DOHH2 (cell line): ENCODE measurements at regions not wholly inside any gene's neighbourhood (a gene's known extent, or its start where the extent isn't known, plus 50 kb on each side); places are given as distances from the start of the nearest gene placed in this dataset.

ENCODE experiments used
- H3F3A ChIP-seq: fragments of 200-600 bp; sonication (generic), shearing (Covaris generic); 2 replicates; pipeline ENCODE4 v1.6.0; 2016; ENCODE audit warnings: antibody characterized with exemption, mild to moderate bottlenecking; ENCODE audit not compliant: control insufficient read depth, insufficient read depth
- H3K27ac ChIP-seq: fragments of 200-600 bp; sonication (generic); 2 replicates; pipeline ENCODE4 v1.5.1; 2014; ENCODE audit warnings: low read depth, mild to moderate bottlenecking, low read length, moderate library complexity
- H3K27me3 ChIP-seq: fragments of 200-600 bp; sonication (generic); 2 replicates; pipeline ENCODE4 v1.6.1; 2014; ENCODE audit warnings: mild to moderate bottlenecking, low read length, mixed read lengths; ENCODE audit not compliant: control insufficient read depth
- H3K36me3 ChIP-seq: fragments of 200-600 bp; sonication (generic); 2 replicates; pipeline ENCODE4 v1.6.1; 2014; ENCODE audit warnings: mild to moderate bottlenecking, low read length, moderate library complexity, mixed read lengths; ENCODE audit not compliant: control insufficient read depth
- H3K4me1 ChIP-seq: fragments of 200-600 bp; sonication (generic); 2 replicates; pipeline ENCODE4 v1.6.1; 2014; ENCODE audit warnings: mild to moderate bottlenecking, low read length, mixed read lengths; ENCODE audit not compliant: control insufficient read depth
- H3K4me2 ChIP-seq: fragments of 200-600 bp; sonication (generic); 2 replicates; pipeline ENCODE4 v1.6.0; 2014; ENCODE audit warnings: mild to moderate bottlenecking, low read length, moderate library complexity
- H3K4me3 ChIP-seq: fragments of 200-600 bp; sonication (generic); 2 replicates; pipeline ENCODE4 v1.5.1; 2014; ENCODE audit warnings: mild to moderate bottlenecking, low read length, mixed read lengths
- H3K79me2 ChIP-seq: fragments of 200-600 bp; sonication (generic); 2 replicates; pipeline ENCODE4 v1.6.1; 2014; ENCODE audit warnings: mild to moderate bottlenecking, low read length, mixed read lengths; ENCODE audit not compliant: control insufficient read depth
- H3K9me2 ChIP-seq: fragments of 200-600 bp; sonication (generic); replicated peaks from 2 replicates; pipeline ENCODE4 v1.6.1; 2014; ENCODE audit warnings: mild to moderate bottlenecking, low read length, mixed read lengths; ENCODE audit not compliant: control insufficient read depth
- H3K9me3 ChIP-seq: fragments of 200-600 bp; sonication (generic); 2 replicates; pipeline ENCODE4 v1.6.1; 2014; ENCODE audit warnings: antibody characterized with exemption, low read length, mixed read lengths; ENCODE audit not compliant: control insufficient read depth, insufficient read depth
- H4K20me1 ChIP-seq: fragments of 200-600 bp; sonication (generic); 2 replicates; pipeline ENCODE4 v1.6.0; 2014; ENCODE audit warnings: low read depth, mild to moderate bottlenecking, antibody characterized with exemption, low read length, moderate library complexity; ENCODE audit not compliant: control insufficient read depth, insufficient read depth
- CTCF ChIP-seq: fragments of 200-600 bp; sonication (generic); IDR thresholded peaks from one replicate; pipeline ENCODE4 v1.5.1; 2014; ENCODE audit warnings: antibody characterized with exemption, mild to moderate bottlenecking, low read depth, low read length; ENCODE audit not compliant: poor library complexity, severe bottlenecking
- EZH2phosphoT487 ChIP-seq: fragments of 200-600 bp; sonication (generic); IDR thresholded peaks from 2 replicates; pipeline ENCODE4 v1.6.1; 2017; ENCODE audit warnings: borderline replicate concordance, mild to moderate bottlenecking, antibody characterized with exemption, low read length, moderate library complexity, mixed read lengths

DNA sequence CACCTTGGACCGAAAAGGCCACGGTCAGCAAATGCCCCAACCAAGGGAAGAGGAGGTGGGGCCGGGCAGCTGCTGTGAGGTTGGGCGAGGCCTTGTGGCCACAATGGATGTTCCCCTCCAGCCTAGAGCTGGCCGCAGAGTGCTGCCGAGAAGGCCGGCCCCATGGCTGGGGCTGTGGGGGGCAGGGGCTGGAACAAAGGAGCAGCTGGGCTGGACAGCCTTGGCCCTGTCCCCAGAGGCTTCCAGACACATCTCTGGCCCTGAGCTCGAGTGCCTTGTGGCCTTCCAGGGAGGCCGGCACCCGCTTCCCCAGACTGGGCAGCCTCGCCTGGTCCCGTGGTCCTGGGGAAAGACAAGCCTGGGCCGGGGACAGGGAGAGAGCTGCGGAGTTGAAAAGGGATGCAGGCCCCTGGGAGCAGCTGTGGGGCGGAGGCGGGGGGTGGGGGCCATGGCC lies 88.0 kb downstream of the PDGFA start:
- H3K4me2 ChIP-seq = no peak overlapping the region
- no peaks in the 10 kb centered on the region for H3F3A ChIP-seq
- TF ChIP-seq CTCF (no peak), EZH2phosphoT487 (no peak)
- H3K36me3 ChIP-seq = no peaks in the 10 kb centered on the region
- H4K20me1 ChIP-seq = no peaks in the 10 kb centered on the region
- peaks cover 63% of the 10 kb centered on the region for H3K9me3 ChIP-seq
- H3K4me3 ChIP-seq = no peak overlapping the region
- H3K4me1 ChIP-seq = no peaks in the 10 kb centered on the region
- no peak overlapping the region for H3K27ac ChIP-seq
- H3K79me2 ChIP-seq = no peaks in the 10 kb centered on the region
- no peaks in the 10 kb centered on the region for H3K9me2 ChIP-seq
- H3K27me3 ChIP-seq = no peaks in the 10 kb centered on the region

DNA sequence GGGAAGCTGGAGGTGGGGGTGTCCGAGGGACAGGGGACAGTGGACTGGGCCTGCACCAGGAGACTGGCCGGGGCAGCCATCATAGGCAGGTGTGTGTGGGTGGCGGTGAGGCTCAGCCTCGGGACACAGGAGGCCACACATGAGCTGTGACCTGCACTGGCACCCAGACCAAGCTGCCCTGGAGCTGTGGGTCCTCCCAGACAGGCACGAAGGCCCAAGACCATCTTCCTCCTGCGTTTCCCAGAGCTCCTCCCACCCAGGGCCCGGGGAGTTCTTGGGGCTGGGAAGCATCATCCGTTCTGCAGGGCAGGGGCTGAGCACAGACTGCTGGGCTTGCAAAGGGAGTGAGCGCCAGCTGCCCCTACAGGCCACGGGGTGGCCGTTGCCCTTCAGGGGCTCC lies 87.4 kb downstream of the PDGFA start:
- Histone ChIP-seq H3K27me3 (no peaks in the 10 kb centered on the region), H4K20me1 (no peaks in the 10 kb centered on the region), H3K79me2 (no peaks in the 10 kb centered on the region), H3K36me3 (no peaks in the 10 kb centered on the region), H3K9me3 (peaks cover 66% of the 10 kb centered on the region), H3F3A (no peaks in the 10 kb centered on the region), H3K9me2 (no peaks in the 10 kb centered on the region), H3K27ac (no peak overlapping the region), H3K4me1 (no peaks in the 10 kb centered on the region), H3K4me2 (no peak overlapping the region), H3K4me3 (no peak overlapping the region)
- TF ChIP-seq EZH2phosphoT487 = no peak

DNA sequence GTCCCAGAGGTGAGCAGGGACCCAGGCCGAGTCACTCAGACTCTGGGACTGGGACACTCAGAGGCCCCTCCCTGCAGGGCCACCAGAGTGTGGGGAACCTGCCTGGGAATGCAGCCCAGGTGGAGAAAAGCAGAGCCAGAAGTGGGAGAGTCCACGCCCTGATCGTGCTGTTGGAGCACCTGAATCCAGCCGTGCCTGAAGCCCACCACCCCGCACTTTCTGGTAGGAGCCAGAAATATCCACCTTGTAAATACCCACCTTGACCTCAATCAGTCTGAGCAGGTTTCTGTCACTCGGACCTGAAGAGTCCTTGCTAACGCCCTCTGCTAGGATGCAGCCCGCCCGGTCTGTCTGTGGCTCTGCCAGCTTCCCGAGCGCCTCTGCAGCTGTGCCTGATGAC lies 86.7 kb downstream of the PDGFA start:
- no peaks in the 10 kb centered on the region for H4K20me1 ChIP-seq
- H3K4me2 ChIP-seq = no peak overlapping the region
- H3K27me3 ChIP-seq = no peaks in the 10 kb centered on the region
- H3K9me2 ChIP-seq = no peaks in the 10 kb centered on the region
- no peaks in the 10 kb centered on the region for H3F3A ChIP-seq
- no peaks in the 10 kb centered on the region for H3K36me3 ChIP-seq
- no peak overlapping the region for H3K4me3 ChIP-seq
- no peak for TF ChIP-seq EZH2phosphoT487
- TF ChIP-seq CTCF = no peak
- no peak overlapping the region for H3K27ac ChIP-seq
- peaks cover 64% of the 10 kb centered on the region for H3K9me3 ChIP-seq
- no peaks in the 10 kb centered on the region for H3K4me1 ChIP-seq
- H3K79me2 ChIP-seq = no peaks in the 10 kb centered on the region

DNA sequence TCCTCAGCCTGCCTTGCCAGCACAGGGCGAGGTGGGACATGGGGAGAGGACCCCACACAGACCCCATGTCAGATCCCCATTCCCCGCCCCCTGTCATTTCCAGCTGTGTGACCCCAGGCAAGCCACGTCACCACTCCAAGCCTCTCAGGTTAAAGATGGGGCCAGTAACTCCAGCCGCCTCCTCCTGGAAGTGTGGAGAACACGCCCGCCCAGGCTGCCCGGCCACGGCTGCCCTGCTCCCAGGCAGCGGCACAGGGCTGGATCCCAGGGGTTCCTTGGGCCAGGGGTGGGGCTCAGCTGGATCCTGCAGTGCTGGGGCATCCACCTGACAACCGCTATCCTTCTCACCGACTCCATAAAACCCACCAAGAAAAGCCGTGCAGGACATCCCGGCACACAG lies 86.1 kb downstream of the PDGFA start:
- TF ChIP-seq CTCF (no peak), EZH2phosphoT487 (no peak)

More for the DNA sequence above, 86.1 kb downstream of the PDGFA start:
- Histone ChIP-seq H3F3A (no peaks in the 10 kb centered on the region), H3K9me2 (no peaks in the 10 kb centered on the region), H3K27ac (no peak overlapping the region), H4K20me1 (no peaks in the 10 kb centered on the region), H3K27me3 (no peaks in the 10 kb centered on the region), H3K4me2 (no peak overlapping the region), H3K9me3 (peaks cover 67% of the 10 kb centered on the region), H3K36me3 (no peaks in the 10 kb centered on the region), H3K4me3 (no peak overlapping the region), H3K79me2 (no peaks in the 10 kb centered on the region), H3K4me1 (no peaks in the 10 kb centered on the region)
